Endometrium (tissue), 2 donors: ENCODE measurements at regions not wholly inside any gene's neighbourhood (a gene's known extent, or its start where the extent isn't known, plus 50 kb on each side); places are given as distances from the start of the nearest gene placed in this dataset.
"Not testable (repeated sequence)": the region's sequence is repeated elsewhere in the genome, so short reads cannot be mapped to it uniquely, and the experiment has no call there.

Experiments
- FAIRE-seq: peaks from 2 replicates; lab custom pipeline; 2012; peaks lifted over from hg19 to GRCh38; lab: Jason Lieb, UNC
- donor health status: control.
- donor health status: control.

- no peak for FAIRE-seq
Observed at GRCh38 chr12:25615119-25615518, 62.0 kb upstream of the LMNTD1 start.

- FAIRE-seq: no peak
Observed at GRCh38 chr12:25616286-25616685, 63.2 kb upstream of the LMNTD1 start.

GRCh38 chr12:25617991-25618390 lies 64.9 kb upstream of the LMNTD1 start:
- FAIRE-seq: no peak

- FAIRE-seq: no peak
Observed at GRCh38 chr12:25623816-25624215, 70.7 kb upstream of the LMNTD1 start.

- FAIRE-seq: no peak
Observed at GRCh38 chr12:25625146-25625545, 72.1 kb upstream of the LMNTD1 start.

- FAIRE-seq: no peak
Observed at GRCh38 chr12:25629341-25629740, 76.3 kb upstream of the LMNTD1 start.

- FAIRE-seq: not testable (repeated sequence)
Observed at GRCh38 chr12:25630735-25631515, 77.8 kb upstream of the LMNTD1 start.

GRCh38 chr12:25633149-25633548 lies 80.1 kb upstream of the LMNTD1 start:
- not testable (repeated sequence) for FAIRE-seq

- no peak for FAIRE-seq
Observed at GRCh38 chr12:25637752-25638151, 84.7 kb upstream of the LMNTD1 start.

GRCh38 chr12:25639406-25639805 lies 86.3 kb upstream of the LMNTD1 start:
- FAIRE-seq: no peak

- no peak for FAIRE-seq
Observed at GRCh38 chr12:25644979-25645378, 91.9 kb upstream of the LMNTD1 start.

GRCh38 chr12:25645427-25645826 lies 92.3 kb upstream of the LMNTD1 start:
- FAIRE-seq: no peak

- no peak for FAIRE-seq
Observed at GRCh38 chr12:25651931-25652330, 98.8 kb upstream of the LMNTD1 start.

- FAIRE-seq: no peak
Observed at GRCh38 chr12:25652371-25652770, 99.3 kb upstream of the LMNTD1 start.

GRCh38 chr12:25653487-25654175 lies 100.5 kb upstream of the LMNTD1 start:
- FAIRE-seq: no peak

- no peak for FAIRE-seq
Observed at GRCh38 chr12:25655702-25656101, 102.6 kb upstream of the LMNTD1 start.

GRCh38 chr12:25659621-25660020 lies 106.5 kb upstream of the LMNTD1 start:
- no peak for FAIRE-seq

- FAIRE-seq: no peak
Observed at GRCh38 chr12:25670076-25671055, 117.3 kb upstream of the LMNTD1 start.

- no peak for FAIRE-seq
Observed at GRCh38 chr12:25675808-25676207, 122.7 kb upstream of the LMNTD1 start.

- no peak for FAIRE-seq
Observed at GRCh38 chr12:25677232-25677937, 124.3 kb upstream of the LMNTD1 start.

- no peak for FAIRE-seq
Observed at GRCh38 chr12:25681580-25681979, 128.5 kb upstream of the LMNTD1 start.

- FAIRE-seq: no peak
Observed at GRCh38 chr12:25682421-25682820, 129.3 kb upstream of the LMNTD1 start.
